SK-N-SH (cell line): ENCODE measurements at regions not wholly inside any gene's neighbourhood (a gene's known extent, or its start where the extent isn't known, plus 50 kb on each side); places are given as distances from the start of the nearest gene placed in this dataset.

Source experiments
- CTCF ChIA-PET: fragments of 300-600, 350-600 bp; formaldehyde crosslinking; extraction: SDS; loops from one replicate; lab custom pipeline; 2021; lab: Yijun Ruan, JAX
- POLR2A ChIA-PET: fragments of 350-600 bp; sonication (Branson Sonifier 250); formaldehyde crosslinking; extraction: SDS; loops from one replicate; lab custom pipeline; 2020; ENCODE audit warnings: antibody characterized with exemption, inconsistent platforms; lab: Yijun Ruan, JAX
- DNase-seq: peaks from one replicate; pipeline ENCODE4 v3.0.0; 2012
- H2AFZ ChIP-seq: fragments of 200-600 bp; sonication (generic); 2 replicates; pipeline ENCODE4 v1.8.1; 2016; ENCODE audit warnings: antibody characterized with exemption, mild to moderate bottlenecking, low read depth
- H3F3A ChIP-seq: fragments of 200-600 bp; sonication (generic); replicated peaks from 2 replicates; pipeline ENCODE3; 2016; ENCODE audit warnings: antibody characterized with exemption, mild to moderate bottlenecking; ENCODE audit not compliant: insufficient read depth
- H3K27ac ChIP-seq, 2 experiments: fragments of 200-500 bp in 1 of 2; fragments of 200-600 bp in 1 of 2; sonication (Bioruptor generic) in 1 of 2; sonication (generic), shearing (Covaris generic) in 1 of 2; 2 replicates each; pipeline versions ENCODE4 v1.5.1 to v1.6.1; 2014 to 2016; ENCODE audit warnings: low read depth in 2 of 2, inconsistent platforms in 1 of 2, low read length in 1 of 2, mild to moderate bottlenecking in 1 of 2, mixed read lengths in 1 of 2
- H3K27me3 ChIP-seq: fragments of 200-600 bp; sonication (generic), shearing (Covaris generic); 2 replicates; pipeline ENCODE4 v1.6.1; 2016; ENCODE audit warnings: mixed run types; ENCODE audit not compliant: insufficient read depth
- H3K36me3 ChIP-seq, 2 experiments: fragments of 200-500 bp in 1 of 2; fragments of 200-600 bp in 1 of 2; sonication (Bioruptor generic) in 1 of 2; sonication (generic) in 1 of 2; replicated peaks in 1 of 2; 2 replicates each; pipeline versions ENCODE3 to v1.5.1; 2014 to 2016; ENCODE audit warnings: low read length in 1 of 2, mild to moderate bottlenecking in 1 of 2; ENCODE audit not compliant: insufficient read depth in 2 of 2, control insufficient read depth in 1 of 2
- H3K4me1 ChIP-seq, 2 experiments: fragments of 200-500 bp in 1 of 2; fragments of 200-600 bp in 1 of 2; sonication (Bioruptor generic) in 1 of 2; sonication (generic), shearing (Covaris generic) in 1 of 2; 2 replicates each; pipeline versions ENCODE4 v1.5.1 to v1.6.1; 2014 to 2016; ENCODE audit warnings: low read depth in 1 of 2, low read length in 1 of 2, mixed run types in 1 of 2; ENCODE audit not compliant: insufficient read depth in 2 of 2, control insufficient read depth in 1 of 2
- H3K4me2 ChIP-seq: fragments of 200-600 bp; sonication (generic), shearing (Covaris generic); 2 replicates; pipeline ENCODE4 v1.6.1; 2017; ENCODE audit warnings: mixed run types
- H3K4me3 ChIP-seq, 2 experiments: fragments of 200-500 bp in 1 of 2; fragments of 200-600 bp in 1 of 2; sonication (Bioruptor generic) in 1 of 2; sonication (generic), shearing (Covaris generic) in 1 of 2; 2 replicates each; pipeline versions ENCODE4 v1.5.1 to v1.8.1; 2014 to 2016; ENCODE audit warnings: low read depth in 2 of 2, inconsistent platforms in 1 of 2, low read length in 1 of 2, mild to moderate bottlenecking in 1 of 2, mixed read lengths in 1 of 2, moderate library complexity in 1 of 2
- H3K79me2 ChIP-seq: fragments of 200-600 bp; sonication (generic); 2 replicates; pipeline ENCODE4 v1.8.1; 2017; ENCODE audit warnings: mild to moderate bottlenecking; ENCODE audit not compliant: insufficient read depth
- H3K9ac ChIP-seq: fragments of 200-600 bp; sonication (generic); 2 replicates; pipeline ENCODE4 v1.6.1; 2017; ENCODE audit warnings: mixed run types
- H3K9me2 ChIP-seq: fragments of 200-600 bp; sonication (generic); 2 replicates; pipeline ENCODE4 v1.6.1; 2017; ENCODE audit warnings: mixed run types
- H3K9me3 ChIP-seq: fragments of 200-600 bp; sonication (generic); 2 replicates; pipeline ENCODE4 v1.6.1; 2017; ENCODE audit warnings: mixed run types, mild to moderate bottlenecking, moderate library complexity
- H4K20me1 ChIP-seq: fragments of 200-600 bp; sonication (generic); 2 replicates; pipeline ENCODE4 v1.6.1; 2017; ENCODE audit warnings: mild to moderate bottlenecking, mixed run types; ENCODE audit not compliant: insufficient read depth
- EP300 ChIP-seq, 2 experiments: IDR thresholded peaks; 2 replicates each; pipeline versions ENCODE4 v1.4.0 to v1.6.1; 2012; ENCODE audit warnings: borderline replicate concordance in 1 of 2, low read depth in 1 of 2, low read length in 1 of 2
- FOSL2 ChIP-seq: IDR thresholded peaks from 2 replicates; pipeline ENCODE4 v1.4.0; 2012; ENCODE audit warnings: low read depth, mild to moderate bottlenecking, moderate library complexity, borderline replicate concordance
- FOXM1 ChIP-seq: IDR thresholded peaks from 2 replicates; pipeline ENCODE4 v1.4.0; 2012; ENCODE audit warnings: low read depth, mild to moderate bottlenecking
- GABPA ChIP-seq: IDR thresholded peaks from 2 replicates; pipeline ENCODE4 v1.4.0; 2012; ENCODE audit warnings: low read depth, mild to moderate bottlenecking
- MXI1 ChIP-seq: IDR thresholded peaks from 2 replicates; pipeline ENCODE4 v1.6.1; 2012; ENCODE audit warnings: mild to moderate bottlenecking, low read depth, low read length, improper control_type of control experiment
- NRF1 ChIP-seq: IDR thresholded peaks from 2 replicates; pipeline ENCODE4 v1.6.1; 2012; ENCODE audit warnings: low read depth, mild to moderate bottlenecking, low read length
- WGBS: methylation state at CpG from one replicate; pipeline ENCODE4 v1.1.6; 2017; ENCODE audit warnings: low lambda C conversion rate; 5-methylcytosine and 5-hydroxymethylcytosine counted together
- TF ChIP-seq, protein P1 (sequence below): IDR thresholded peaks from 2 replicates; pipeline ENCODE4; 2012
- TF ChIP-seq, protein P2 (sequence below): fragments of 150-350 bp; IDR thresholded peaks from 2 replicates; pipeline ENCODE4 v1.6.1; 2016; ENCODE audit warnings: mild to moderate bottlenecking, low read depth, low read length

DNA sequence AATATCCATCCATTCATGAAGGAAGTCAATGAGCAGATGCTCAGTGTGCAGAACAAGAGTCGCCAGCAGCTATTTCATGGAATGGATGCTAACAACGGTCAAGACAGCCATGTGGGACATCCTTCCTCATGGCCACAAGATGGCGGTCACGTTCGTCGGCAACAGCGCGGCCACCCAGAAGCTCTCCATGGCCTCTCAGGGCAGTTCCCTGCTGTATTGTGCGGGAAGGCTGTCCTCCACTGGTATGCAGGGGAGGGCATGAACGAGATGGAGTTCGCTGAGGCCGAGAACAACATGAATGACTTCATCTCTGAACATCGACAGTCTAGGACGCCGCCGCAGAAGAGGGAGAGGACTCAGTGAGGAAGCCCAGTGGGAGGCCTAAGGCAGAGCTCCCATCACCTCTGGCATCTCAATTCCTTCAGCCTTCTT, 208.3 kb downstream of the TJP1 start (continued):
- TF ChIP-seq, protein P1, sequence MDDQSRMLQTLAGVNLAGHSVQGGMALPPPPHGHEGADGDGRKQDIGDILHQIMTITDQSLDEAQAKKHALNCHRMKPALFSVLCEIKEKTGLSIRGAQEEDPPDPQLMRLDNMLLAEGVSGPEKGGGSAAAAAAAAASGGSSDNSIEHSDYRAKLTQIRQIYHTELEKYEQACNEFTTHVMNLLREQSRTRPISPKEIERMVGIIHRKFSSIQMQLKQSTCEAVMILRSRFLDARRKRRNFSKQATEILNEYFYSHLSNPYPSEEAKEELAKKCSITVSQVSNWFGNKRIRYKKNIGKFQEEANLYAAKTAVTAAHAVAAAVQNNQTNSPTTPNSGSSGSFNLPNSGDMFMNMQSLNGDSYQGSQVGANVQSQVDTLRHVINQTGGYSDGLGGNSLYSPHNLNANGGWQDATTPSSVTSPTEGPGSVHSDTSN = no peak
- no peak for TF ChIP-seq GABPA
- no peak for TF ChIP-seq FOSL2
- TF ChIP-seq, protein P2, sequence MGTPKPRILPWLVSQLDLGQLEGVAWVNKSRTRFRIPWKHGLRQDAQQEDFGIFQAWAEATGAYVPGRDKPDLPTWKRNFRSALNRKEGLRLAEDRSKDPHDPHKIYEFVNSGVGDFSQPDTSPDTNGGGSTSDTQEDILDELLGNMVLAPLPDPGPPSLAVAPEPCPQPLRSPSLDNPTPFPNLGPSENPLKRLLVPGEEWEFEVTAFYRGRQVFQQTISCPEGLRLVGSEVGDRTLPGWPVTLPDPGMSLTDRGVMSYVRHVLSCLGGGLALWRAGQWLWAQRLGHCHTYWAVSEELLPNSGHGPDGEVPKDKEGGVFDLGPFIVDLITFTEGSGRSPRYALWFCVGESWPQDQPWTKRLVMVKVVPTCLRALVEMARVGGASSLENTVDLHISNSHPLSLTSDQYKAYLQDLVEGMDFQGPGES = no peak
- TF ChIP-seq, all 33 proteins: peak for 2

GRCh38 chr15:29612701-29613100, 209.6 kb downstream of the TJP1 start:
- no peaks in the 10 kb centered on the region for H3K9me2 ChIP-seq
- WGBS = 51% methylated on average over 5 of the region's 5 CpGs
- ChIA-PET POLR2A (no interaction called here), CTCF (interaction anchor here (3.0 kb wide), 1 partner anchor 13 kb away, joined by 12 read pairs; no protein-coding TSS in a partner anchor)
- no peaks in the 10 kb centered on the region for H3K9me3 ChIP-seq
- H3K4me2 ChIP-seq = peak overlapping the region; percentile 64
- H3K27me3 ChIP-seq = no peaks in the 10 kb centered on the region
- H3K4me1 ChIP-seq = peaks cover 0 to 12% of the 10 kb centered on the region in 2 experiments; a peak in 2 of 4 replicates
- no peaks in the 10 kb centered on the region for H3K79me2 ChIP-seq
- TF ChIP-seq NRF1 (no peak), FOSL2 (0 out of 2 replicates have a peak, but pooled peaks have one; percentile 10), MXI1 (no peak)
- H3K9ac ChIP-seq = no peak overlapping the region
- H3K4me3 ChIP-seq = 0 out of 4 replicates have a peak overlapping the region, but pooled peaks of 1 of the 2 experiments have one; percentile 8
- no peaks in the 10 kb centered on the region for H3F3A ChIP-seq
- no peak for DNase-seq
- no peaks in the 10 kb centered on the region for H3K36me3 ChIP-seq
- H3K27ac ChIP-seq = peak overlapping the region in 1 of 2 experiments; percentile 30; a peak in 2 of 4 replicates
- H2AFZ ChIP-seq = no peak overlapping the region
- no peaks in the 10 kb centered on the region for H4K20me1 ChIP-seq

DNA sequence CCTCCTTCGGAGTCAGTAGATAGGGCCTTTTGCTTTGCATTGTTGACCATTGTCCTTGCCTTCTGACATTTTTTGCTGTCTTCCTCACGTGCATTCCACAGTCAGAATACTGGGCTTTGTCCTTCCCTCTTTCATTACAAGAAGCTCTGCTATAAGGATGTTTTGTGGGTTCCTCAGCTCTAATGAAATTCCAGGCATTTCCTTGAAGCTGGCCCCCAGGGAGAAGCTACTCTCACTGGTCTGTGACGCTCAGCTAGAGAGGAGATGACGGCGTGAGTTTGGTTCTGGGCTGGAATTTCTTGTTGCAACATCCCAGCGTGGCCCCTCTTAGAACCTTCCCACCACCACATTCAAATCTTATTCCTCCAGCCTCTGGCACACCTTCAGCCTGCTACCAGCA, 210.2 kb downstream of the TJP1 start:
- H3K9me3 ChIP-seq = no peaks in the 10 kb centered on the region
- H3F3A ChIP-seq = no peaks in the 10 kb centered on the region
- no peaks in the 10 kb centered on the region for H3K27me3 ChIP-seq
- POLR2A ChIA-PET = no interaction called here
- H3K27ac ChIP-seq = peak overlapping the region in 1 of 2 experiments; percentile 30; a peak in 2 of 4 replicates
- 36% methylated on average over 5 of the region's 6 CpGs for WGBS
- 0 out of 4 replicates have a peak, but pooled peaks of 1 of the 2 experiments have one; percentile 12 for TF ChIP-seq EP300 (IDR thresholded peaks at IDR 0.05; ENCODE audit: borderline replicate concordance in 1 of 2, low read depth in 1 of 2, low read length in 1 of 2)
- TF ChIP-seq FOXM1 = no peak
- peaks cover 0 to 12% of the 10 kb centered on the region in 2 experiments; a peak in 2 of 4 replicates for H3K4me1 ChIP-seq
- peak overlapping the region; percentile 47; the same call in 1 of the 2 replicates for H2AFZ ChIP-seq
- no peak overlapping the region for H3K9ac ChIP-seq
- no peaks in the 10 kb centered on the region for H3K36me3 ChIP-seq
- H3K4me2 ChIP-seq = peak overlapping the region; percentile 64
- no peaks in the 10 kb centered on the region for H4K20me1 ChIP-seq
- H3K9me2 ChIP-seq = no peaks in the 10 kb centered on the region
- CTCF ChIA-PET = interaction anchor here (0.7 to 3.0 kb wide), 2 partner anchors 14 to 19 kb away, joined by 4 to 12 read pairs; no protein-coding TSS in a partner anchor
- no peaks in the 10 kb centered on the region for H3K79me2 ChIP-seq
- 0 out of 4 replicates have a peak overlapping the region, but pooled peaks of 1 of the 2 experiments have one; percentile 8 for H3K4me3 ChIP-seq
- no peak for DNase-seq
